Body of pancreas (tissue), 4 donors: ENCODE measurements at regions not wholly inside any gene's neighbourhood (a gene's known extent, or its start where the extent isn't known, plus 50 kb on each side); places are given as distances from the start of the nearest gene placed in this dataset.

Experiments used
- POLR2A ChIP-seq, 3 donors: fragments of 450-650 bp; IDR thresholded peaks; one replicate each; pipeline ENCODE4 v1.6.1; 2016; ENCODE audit warnings: antibody characterized with exemption in 3 of 3, mild to moderate bottlenecking in 2 of 3
- TF ChIP-seq, protein P1 (sequence below), 7 experiments: fragments of 450-650 bp in 4 of 7; fragments of 200-600 bp in 3 of 7; sonication (generic) in 3 of 7; IDR thresholded peaks; one replicate each; pipeline ENCODE4 v1.5.1; 2016 to 2019; ENCODE audit warnings: antibody characterized with exemption in 7 of 7

GRCh38 chr1:14521622-14522021, 76.9 kb upstream of the KAZN start:
- TF ChIP-seq, protein P1, sequence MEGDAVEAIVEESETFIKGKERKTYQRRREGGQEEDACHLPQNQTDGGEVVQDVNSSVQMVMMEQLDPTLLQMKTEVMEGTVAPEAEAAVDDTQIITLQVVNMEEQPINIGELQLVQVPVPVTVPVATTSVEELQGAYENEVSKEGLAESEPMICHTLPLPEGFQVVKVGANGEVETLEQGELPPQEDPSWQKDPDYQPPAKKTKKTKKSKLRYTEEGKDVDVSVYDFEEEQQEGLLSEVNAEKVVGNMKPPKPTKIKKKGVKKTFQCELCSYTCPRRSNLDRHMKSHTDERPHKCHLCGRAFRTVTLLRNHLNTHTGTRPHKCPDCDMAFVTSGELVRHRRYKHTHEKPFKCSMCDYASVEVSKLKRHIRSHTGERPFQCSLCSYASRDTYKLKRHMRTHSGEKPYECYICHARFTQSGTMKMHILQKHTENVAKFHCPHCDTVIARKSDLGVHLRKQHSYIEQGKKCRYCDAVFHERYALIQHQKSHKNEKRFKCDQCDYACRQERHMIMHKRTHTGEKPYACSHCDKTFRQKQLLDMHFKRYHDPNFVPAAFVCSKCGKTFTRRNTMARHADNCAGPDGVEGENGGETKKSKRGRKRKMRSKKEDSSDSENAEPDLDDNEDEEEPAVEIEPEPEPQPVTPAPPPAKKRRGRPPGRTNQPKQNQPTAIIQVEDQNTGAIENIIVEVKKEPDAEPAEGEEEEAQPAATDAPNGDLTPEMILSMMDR (IDR thresholded peaks at IDR 0.05), result no peak
- TF ChIP-seq POLR2A (IDR thresholded peaks at IDR 0.05), result no peak
